Limb (tissue), 2 donors: ENCODE measurements at regions not wholly inside any gene's neighbourhood (a gene's known extent, or its start where the extent isn't known, plus 50 kb on each side); places are given as distances from the start of the nearest gene placed in this dataset.
"Not testable (repeated sequence)": the region's sequence is repeated elsewhere in the genome, so short reads cannot be mapped to it uniquely, and the experiment has no call there.

Source experiments
- DNase-seq, 2 donors: peaks; one replicate each; pipeline ENCODE4 v3.0.0-alpha.2; 2016; ENCODE audit errors: extremely low spot score in 2 of 2

DNA sequence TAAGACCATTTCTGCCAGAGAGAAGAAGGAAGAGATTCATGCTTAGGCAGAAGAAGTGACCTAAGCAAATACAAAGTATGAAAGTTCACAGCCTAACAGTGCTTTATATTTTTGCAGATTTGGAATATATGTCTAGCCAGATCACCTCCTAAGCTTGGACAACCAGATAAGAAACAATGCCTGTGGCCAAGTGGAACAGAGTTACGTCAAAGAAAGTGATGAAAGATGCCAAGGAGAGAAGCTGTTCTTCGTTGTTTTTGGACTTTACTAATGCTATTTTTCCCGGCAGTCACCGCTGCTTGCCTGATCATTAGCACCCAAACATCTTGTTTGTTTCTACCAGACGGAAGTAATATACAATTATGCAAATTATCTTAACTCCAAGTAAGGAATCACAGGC, 489.2 kb upstream of the C1orf87 start:
- DNase-seq = no peak

DNA sequence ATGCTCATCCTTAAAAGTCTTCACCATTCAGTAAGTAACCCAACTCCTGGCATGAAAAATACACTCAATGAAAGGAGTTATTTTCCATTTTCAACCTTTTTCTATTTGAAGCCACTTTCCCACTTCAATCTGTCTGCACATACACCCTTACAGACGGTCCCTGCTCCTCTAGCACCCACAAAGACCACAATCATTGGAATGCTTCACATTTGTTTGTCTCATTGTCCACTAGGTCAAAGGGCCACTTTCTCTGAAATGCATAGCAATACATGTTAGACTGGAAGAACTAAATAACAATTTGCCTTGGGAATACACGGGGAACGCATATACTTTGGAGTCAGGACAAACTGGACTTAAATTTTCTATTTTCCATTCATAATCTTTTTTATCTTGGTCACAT, 487.1 kb upstream of the C1orf87 start:
- DNase-seq = no peak

DNA sequence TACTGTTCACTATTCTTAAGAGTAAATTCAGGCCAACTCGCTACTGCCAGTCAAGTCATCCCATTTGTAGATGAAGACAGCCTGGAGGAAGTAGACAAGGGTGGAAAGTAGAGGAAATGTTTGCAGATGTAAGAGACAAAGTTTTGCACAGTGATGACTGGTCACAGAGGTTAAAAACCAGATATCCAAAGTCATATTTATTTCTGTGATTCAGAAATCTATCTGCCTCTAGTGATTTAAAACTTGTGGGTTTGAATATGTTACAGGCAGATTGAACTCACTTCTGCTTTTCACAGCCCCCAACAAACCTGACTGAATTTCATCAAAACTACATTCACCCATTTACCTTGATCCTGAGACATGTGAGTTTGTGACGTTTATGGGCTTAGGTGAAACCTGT, 484.7 kb upstream of the C1orf87 start:
- DNase-seq = no peak

DNA sequence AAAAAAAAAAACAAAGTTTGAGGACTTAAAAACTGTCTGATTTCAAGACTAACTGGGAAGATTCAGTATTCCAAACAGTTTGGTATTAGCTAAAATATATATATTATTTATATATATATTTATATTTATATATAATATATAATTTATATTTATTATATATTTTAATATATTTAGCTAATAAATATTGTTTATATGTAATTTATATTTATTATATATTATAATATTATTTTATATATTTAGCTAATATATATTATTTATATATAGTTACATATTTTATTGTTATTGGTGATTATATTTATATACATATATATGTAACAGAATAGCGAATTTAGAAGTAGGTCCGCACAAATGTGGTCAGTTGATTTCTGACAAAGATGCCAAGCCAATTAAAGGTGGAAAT, 480.2 kb upstream of the C1orf87 start:
- DNase-seq = no peak

DNA sequence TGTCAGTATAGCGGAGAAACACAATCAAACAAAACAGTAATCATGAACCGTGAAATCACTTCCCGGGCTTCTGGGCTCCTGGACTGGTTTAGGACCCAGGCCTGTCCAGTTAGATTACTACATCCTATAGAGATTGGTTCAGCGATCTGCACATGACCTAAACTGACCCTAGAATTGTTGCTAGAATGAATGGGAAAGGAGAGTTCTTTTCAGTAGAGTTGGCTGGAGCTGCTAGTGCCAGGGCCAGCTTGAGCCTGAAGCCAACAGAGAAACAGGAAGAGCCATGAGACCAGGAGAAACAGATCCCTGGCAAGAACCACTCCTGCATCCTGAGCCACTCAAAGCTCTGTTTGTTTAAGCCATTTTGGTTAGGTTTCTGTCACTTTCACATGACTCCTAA, 474.3 kb upstream of the C1orf87 start:
- no peak for DNase-seq

DNA sequence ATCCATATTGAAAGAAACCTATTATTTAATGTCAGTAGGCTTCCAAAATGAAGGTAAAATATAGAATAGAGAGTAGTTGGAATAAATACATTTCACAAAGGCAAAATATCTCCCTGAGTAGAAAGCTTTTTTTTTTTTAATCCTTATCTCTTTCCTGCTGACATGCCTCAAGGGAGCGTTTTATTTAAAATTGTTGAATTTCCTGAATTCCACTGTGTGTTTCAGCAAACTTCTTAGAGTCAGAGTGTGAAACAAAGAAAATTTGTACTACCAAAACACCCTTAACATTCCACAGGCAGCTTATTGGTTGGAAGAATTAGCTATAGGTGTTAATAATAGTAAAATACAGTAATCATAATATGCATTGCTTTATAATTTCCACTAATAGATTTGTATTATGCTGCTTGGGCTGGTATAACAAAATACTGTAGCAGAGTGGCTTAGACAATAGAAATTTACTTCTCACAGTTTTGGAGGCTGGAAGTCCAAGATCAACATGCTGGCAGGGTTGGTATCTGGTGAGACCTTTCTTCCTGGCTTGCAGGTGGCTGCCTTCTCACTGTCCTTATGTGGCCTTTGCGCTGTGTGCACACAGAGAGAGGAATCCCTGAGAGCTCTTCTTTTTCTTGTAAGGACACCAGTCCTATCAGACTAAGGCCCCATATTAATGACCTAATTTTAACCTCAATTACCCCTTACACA, 468.4 kb upstream of the C1orf87 start:
- no peak for DNase-seq

DNA sequence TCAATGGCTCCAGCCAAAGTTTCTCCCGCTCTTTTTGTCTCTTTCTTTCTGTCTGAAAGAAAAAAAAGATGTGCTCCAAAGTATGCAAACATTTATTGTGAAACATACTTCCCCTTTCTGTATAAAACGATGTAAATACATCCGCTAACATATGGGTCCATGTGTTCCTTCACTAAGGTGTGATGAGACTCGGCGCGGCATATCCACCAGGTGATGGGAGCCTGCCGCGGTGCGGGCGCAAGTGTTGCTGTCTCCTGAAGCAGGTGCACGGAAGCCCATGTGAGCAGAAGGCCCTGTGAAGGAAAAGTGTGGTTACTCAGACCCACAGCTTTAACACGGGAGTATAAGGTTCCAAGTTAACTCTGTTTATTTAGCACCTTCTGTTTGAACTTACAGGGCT, 466.6 kb upstream of the C1orf87 start:
- no peak for DNase-seq

DNA sequence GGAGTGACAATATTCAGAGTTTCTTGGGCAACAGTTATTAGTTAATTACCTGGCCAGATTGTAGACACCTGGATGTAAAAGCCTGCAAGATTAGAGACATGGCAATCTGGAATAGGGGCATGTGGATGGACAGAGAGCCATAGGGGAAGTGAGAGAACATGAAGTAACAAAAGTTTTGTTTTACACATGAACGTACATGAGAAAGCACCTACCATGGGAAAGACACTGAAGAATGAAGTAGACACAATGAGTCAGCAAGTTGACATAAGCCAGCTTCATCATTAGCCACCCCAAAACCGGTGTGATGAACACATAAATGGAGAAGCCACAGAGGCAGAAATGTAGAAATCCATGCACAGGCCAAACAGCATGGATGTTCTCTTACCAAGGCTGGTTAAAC, 462.1 kb upstream of the C1orf87 start:
- no peak for DNase-seq

DNA sequence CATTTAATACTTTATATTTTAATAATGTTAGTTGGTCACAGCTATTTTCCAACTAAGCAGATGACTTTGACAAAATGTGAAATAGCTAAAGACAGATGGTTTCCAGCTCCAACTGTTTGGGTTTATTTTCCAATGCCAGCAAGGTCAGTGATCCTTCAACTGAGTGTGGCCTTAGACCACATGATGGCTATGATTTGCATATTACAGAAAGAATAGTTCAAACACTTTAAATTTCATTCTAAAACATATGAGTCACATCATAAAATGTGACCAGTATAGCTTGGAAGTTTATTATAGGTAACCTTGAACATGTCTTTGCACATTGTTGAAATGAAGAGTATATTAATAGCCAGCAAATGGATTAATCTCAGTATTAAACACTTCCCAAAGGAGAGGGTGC, 454.0 kb upstream of the C1orf87 start:
- DNase-seq = no peak

DNA sequence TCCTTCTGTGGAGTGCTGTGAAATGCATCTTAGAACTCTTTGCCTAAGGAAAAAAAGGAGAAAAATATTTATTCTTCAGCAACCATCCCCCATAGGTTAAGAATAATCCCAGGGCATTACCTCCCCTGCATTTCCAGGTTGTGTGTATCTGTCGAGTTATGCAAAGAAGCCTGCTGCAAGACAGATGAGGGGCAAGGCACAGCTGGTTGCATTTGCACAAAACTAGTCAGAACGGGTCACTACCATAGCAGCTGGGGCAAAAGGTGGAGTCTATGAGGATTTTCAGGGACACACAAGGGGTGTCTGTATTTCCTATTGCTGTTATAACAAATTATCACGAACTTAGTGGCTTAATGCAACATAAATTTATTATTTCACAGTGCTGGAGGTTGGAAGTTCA, 443.4 kb upstream of the C1orf87 start:
- DNase-seq = no peak

DNA sequence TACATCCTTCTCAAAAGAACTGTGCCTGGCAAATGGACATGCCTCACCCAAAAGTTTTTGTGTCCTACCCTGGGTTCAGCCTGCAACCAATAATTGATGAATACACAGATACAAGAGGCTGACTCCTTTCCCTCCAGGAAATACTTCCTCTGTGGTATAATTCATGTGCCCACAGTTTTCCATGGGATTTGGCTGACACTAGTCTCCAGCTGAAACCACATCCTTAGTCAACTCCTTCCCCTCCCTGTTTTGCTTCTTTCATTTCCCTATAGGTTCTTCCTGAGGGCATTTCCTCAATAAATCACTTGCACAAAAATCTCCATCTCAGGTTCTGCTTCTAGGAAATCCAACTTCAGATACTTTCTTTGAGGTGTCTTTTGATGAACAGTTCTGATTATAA, 436.6 kb upstream of the C1orf87 start:
- no peak for DNase-seq

DNA sequence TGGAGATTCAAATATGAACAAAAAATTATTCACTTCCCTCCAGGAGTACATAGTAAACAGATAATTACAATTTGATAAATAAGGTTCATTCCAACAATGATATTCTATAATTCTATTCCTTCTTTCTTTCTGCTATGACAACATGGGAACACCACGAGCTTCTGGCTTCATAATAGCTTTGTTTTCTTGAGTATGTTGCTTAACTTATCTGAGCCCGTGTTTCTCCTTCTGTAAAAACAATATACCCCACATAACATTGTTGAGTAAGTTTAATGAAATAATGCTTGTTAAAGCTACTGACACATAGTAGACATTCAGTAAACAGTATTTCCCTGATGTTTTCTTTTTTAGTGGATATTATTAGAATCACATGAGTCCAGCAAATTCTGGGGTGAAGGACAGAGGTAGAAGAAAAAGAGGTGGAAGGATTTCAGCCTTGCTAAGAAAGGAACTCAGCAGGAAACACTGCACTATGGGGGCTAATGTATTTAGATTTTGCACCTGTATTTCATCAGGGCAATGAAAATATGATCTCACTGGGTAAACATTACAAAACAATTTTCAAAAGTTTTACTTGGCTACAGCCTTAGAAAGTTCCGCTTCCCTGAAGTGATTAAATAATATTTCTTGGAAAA, 430.8 kb upstream of the C1orf87 start:
- DNase-seq = no peak

DNA sequence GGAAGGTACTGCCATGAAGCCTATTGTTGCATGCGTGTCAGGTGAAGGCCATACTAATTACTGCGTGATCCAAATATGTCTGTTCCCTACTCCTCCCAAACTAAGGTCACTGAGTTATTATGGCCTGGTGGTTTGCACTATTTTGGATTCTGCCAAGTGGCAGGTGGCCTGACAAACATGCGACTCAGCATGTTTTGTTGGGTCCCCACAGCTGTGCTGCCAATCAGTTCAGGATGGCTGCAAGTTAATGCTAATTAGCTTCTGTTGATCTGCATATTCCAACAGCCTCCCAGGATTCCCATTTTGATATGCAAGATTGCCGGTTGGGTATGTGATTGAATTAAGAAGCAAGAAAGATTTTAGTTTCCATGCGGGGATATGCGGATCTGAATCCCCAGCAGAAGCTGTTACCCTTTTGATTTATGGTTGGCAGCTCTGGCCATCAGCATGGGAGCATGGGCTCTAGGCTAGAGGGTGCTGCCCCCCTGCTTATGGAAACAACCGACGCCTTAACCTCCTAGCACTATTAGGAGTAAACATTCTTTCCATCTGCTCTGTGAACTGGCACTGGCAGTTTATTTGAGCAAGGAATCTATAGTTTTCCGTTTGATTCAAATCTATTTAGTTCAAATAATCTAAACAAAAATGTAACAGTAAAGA, 429.8 kb upstream of the C1orf87 start:
- peak; percentile 42 to 65 for DNase-seq

DNA sequence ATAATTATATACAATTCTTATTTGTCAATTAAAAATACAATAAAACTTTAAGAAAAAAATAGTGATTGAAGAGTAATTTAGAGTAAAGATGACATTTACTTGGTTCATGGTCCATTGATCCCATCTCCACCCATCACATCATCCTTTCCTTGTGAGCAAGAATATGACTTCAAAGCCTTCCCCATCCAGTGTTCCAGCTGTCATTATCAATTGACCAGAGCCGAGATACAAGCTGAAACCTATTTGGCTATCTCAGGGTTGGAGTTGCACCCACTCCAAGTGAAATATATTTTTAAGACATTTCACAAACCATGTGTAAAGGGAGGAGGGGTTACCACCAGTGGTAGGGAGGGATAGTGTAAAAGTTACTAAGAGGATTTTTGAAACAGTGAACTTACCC, 428.9 kb upstream of the C1orf87 start:
- DNase-seq = no peak

DNA sequence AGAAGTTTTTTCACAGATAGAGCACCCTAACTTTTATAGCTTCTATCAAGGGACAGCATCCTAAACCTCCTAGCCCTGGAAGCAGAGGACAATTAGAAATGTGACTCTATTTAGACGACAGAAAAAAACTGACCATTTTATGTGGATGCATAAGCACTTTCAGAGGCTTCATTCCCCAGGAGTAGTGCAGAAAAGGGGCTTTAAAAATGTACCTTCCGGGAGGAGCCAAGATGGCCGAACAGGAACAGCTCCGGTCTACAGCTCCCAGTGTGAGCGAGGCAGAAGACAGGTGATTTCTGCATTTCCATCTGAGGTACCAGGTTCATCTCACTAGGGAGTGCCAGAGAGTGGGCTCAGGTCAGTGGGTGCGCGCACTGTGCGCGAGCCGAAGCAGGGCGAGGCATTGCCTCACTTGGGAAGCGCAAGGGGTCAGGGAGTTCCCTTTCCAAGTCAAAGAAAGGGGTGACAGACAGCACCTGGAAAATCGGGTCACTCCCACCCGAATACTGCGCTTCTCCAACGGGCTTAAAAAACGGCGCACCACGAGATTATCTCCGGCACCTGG, 416.4 kb upstream of the C1orf87 start:
- not testable (repeated sequence) for DNase-seq

DNA sequence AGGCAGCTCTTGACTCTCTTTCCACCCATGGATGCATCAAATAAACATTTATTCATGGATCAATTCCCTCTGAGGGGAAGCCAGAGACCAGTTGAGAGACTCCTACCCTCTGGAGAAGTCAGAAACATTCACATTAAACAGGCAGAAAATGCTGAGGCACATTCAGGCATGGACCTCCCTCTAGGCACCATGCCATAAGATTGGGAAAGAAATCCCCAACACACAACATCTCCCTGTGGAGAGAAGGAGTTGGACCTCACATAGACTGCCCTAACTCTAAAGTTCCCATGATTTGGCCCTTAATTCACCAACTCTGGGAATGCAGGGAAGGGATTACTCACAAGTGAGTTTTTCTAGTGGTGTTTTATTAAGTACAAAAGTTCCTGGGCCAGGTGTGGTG, 415.3 kb upstream of the C1orf87 start:
- no peak for DNase-seq

DNA sequence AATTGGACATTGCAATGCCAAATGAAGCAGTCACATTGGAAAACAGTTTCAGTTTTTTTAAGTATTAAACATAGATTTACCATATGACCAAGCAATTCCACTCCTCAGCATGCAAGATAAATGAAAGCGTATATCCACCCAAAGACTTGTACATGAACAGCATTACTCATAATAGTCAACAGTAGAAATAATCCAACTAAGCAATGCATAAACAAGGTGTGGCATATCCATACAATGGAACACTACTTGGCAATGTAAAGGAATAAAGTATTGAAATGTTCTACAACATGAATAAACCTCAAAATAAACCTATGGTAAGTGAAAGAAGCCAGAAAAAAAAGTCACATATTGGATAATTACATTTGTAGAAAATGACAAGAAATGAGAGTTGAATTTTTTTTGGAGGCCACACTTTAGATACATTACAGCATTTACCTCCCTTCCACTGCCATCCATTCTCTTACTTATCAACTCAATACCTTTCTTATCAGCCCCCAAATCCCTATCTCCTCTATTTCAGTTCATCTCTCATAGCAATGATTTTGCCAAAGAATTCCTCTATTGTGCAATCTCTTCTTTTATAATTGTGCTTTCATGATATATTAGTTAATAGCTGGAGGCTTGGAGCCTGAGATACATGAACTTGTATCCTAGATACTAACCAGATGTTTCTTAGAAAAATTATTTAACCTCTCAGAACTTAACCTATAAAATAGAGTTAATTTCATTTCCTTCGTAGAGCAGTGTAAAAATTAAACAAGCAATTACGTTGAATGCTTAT, 414.2 kb upstream of the C1orf87 start:
- DNase-seq = no peak

DNA sequence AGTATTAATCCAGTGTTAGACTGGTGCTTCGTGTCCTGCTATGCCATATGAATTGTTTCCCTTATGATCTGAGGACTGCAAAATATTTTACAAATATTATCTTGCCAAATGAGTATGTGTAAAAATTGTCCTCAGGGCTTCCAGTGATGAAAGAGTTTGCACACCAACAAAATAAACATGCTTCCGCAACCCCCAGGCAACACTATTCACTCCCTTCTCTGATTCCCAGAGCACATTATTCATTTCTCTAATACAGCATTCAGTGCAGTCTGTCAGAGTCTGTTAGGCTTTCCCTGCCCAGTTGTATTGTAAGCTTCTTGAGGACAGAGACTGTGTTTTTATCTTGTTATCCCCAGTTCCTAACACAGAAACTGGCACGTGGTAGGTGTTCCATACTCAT, 409.9 kb upstream of the C1orf87 start:
- no peak for DNase-seq

DNA sequence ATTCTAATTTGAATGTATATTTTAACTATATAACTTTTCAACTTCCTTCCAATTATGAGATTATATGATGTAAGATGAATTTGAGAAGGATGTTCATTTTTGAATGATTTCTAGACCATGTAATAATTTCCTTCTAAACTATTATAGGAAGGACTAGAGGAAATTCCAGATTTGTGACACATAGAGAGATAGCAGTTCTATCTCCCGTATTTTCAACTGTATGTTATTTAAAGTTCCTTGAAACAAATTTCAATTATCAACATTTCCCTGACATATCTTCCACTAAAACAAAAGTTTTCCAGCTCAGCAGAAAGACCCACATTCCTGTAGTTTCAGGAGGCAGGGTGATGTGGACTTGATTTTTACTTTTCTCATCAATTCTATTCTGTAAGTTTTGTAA, 396.7 kb upstream of the C1orf87 start:
- no peak for DNase-seq

DNA sequence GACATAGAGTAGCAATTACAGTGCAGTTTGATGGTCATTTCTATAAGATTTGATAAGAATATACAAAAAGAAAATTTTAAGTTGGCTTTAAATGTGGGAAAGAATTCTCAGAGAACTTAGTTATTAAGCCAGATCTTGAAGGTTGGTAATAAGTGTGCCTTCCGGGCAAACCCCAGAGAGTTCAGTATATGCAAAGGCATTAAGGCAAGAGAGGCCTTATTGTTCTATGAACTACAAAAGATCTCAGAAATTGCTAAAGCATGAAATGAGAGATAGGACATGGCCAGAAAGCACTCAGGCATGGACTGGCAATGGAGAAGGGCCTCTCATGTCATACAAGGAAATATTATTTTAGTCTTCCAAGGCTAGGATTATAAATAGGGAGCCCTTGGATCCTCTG, 390.2 kb upstream of the C1orf87 start:
- no peak for DNase-seq

DNA sequence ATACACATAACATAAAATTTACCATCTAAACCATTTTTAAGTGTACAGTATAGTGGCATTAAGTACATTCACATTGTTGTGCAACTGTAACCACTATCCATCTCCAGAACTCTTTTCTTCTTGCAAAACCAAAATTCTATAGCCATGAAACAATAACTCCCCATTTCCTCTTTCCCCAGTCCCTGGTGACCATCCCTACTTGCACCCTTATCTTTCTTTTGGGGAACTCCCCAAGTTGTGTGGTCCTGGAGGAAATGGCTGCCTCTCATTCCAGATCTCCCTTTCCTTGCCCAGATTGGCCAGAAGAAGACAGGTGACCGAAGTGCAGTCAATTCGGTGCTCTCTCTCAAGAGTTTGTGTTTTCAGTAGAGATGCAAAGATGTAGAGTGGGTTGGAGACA, 389.6 kb upstream of the C1orf87 start:
- no peak for DNase-seq
